ENCODE measurements at regions not wholly inside any gene's neighbourhood (a gene's known extent, or its start where the extent isn't known, plus 50 kb on each side); places are given as distances from the start of the nearest gene placed in this dataset.

DNA sequence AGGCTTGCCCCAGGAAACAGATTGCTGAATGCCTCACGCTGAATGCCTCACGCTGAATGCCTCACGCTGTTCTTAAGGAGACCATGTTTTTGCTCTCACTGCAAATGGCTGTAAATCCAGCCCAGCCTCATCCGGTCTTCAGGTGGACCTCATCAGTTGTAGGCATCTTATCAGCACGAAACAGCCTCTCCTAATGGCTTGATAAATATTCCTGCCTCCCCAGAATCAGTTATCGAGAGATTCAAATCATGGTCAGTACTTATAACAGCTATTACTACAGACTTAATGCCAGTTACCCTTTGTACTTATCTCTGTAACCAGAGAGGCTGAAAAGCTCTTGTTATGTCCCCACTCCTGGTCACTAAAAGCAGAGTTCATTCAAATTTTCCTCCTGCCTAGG is 290.6 kb downstream of the FZD1 start (continued):
- TF ChIP-seq, protein P1, sequence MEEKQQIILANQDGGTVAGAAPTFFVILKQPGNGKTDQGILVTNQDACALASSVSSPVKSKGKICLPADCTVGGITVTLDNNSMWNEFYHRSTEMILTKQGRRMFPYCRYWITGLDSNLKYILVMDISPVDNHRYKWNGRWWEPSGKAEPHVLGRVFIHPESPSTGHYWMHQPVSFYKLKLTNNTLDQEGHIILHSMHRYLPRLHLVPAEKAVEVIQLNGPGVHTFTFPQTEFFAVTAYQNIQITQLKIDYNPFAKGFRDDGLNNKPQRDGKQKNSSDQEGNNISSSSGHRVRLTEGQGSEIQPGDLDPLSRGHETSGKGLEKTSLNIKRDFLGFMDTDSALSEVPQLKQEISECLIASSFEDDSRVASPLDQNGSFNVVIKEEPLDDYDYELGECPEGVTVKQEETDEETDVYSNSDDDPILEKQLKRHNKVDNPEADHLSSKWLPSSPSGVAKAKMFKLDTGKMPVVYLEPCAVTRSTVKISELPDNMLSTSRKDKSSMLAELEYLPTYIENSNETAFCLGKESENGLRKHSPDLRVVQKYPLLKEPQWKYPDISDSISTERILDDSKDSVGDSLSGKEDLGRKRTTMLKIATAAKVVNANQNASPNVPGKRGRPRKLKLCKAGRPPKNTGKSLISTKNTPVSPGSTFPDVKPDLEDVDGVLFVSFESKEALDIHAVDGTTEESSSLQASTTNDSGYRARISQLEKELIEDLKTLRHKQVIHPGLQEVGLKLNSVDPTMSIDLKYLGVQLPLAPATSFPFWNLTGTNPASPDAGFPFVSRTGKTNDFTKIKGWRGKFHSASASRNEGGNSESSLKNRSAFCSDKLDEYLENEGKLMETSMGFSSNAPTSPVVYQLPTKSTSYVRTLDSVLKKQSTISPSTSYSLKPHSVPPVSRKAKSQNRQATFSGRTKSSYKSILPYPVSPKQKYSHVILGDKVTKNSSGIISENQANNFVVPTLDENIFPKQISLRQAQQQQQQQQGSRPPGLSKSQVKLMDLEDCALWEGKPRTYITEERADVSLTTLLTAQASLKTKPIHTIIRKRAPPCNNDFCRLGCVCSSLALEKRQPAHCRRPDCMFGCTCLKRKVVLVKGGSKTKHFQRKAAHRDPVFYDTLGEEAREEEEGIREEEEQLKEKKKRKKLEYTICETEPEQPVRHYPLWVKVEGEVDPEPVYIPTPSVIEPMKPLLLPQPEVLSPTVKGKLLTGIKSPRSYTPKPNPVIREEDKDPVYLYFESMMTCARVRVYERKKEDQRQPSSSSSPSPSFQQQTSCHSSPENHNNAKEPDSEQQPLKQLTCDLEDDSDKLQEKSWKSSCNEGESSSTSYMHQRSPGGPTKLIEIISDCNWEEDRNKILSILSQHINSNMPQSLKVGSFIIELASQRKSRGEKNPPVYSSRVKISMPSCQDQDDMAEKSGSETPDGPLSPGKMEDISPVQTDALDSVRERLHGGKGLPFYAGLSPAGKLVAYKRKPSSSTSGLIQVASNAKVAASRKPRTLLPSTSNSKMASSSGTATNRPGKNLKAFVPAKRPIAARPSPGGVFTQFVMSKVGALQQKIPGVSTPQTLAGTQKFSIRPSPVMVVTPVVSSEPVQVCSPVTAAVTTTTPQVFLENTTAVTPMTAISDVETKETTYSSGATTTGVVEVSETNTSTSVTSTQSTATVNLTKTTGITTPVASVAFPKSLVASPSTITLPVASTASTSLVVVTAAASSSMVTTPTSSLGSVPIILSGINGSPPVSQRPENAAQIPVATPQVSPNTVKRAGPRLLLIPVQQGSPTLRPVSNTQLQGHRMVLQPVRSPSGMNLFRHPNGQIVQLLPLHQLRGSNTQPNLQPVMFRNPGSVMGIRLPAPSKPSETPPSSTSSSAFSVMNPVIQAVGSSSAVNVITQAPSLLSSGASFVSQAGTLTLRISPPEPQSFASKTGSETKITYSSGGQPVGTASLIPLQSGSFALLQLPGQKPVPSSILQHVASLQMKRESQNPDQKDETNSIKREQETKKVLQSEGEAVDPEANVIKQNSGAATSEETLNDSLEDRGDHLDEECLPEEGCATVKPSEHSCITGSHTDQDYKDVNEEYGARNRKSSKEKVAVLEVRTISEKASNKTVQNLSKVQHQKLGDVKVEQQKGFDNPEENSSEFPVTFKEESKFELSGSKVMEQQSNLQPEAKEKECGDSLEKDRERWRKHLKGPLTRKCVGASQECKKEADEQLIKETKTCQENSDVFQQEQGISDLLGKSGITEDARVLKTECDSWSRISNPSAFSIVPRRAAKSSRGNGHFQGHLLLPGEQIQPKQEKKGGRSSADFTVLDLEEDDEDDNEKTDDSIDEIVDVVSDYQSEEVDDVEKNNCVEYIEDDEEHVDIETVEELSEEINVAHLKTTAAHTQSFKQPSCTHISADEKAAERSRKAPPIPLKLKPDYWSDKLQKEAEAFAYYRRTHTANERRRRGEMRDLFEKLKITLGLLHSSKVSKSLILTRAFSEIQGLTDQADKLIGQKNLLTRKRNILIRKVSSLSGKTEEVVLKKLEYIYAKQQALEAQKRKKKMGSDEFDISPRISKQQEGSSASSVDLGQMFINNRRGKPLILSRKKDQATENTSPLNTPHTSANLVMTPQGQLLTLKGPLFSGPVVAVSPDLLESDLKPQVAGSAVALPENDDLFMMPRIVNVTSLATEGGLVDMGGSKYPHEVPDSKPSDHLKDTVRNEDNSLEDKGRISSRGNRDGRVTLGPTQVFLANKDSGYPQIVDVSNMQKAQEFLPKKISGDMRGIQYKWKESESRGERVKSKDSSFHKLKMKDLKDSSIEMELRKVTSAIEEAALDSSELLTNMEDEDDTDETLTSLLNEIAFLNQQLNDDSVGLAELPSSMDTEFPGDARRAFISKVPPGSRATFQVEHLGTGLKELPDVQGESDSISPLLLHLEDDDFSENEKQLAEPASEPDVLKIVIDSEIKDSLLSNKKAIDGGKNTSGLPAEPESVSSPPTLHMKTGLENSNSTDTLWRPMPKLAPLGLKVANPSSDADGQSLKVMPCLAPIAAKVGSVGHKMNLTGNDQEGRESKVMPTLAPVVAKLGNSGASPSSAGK (IDR thresholded peaks at IDR 0.05): no peak
- TF ChIP-seq ZNF384 (IDR thresholded peaks at IDR 0.05; ENCODE audit: low read depth, low read length) (no peak), MXI1 (IDR thresholded peaks at IDR 0.05; ENCODE audit: low read depth, low read length) (no peak), ZC3H11A (IDR thresholded peaks at IDR 0.05; ENCODE audit: low read depth, low read length) (no peak), BRD9 (IDR thresholded peaks at IDR 0.05; ENCODE audit: low read depth, partially characterized antibody) (no peak), KDM1A (IDR thresholded peaks at IDR 0.05) (peak in 1 of 2 experiments; percentile 58; a peak in 1 of 4 replicates), SREBF1 (IDR thresholded peaks at IDR 0.05; ENCODE audit: borderline replicate concordance, low read depth, low read length) (no peak), SIRT6 (IDR thresholded peaks at IDR 0.05; ENCODE audit: low read depth, low read length) (no peak), ATF1 (CRISPR knock-in tag; IDR thresholded peaks at IDR 0.05) (no peak), ATF1 (tag; IDR thresholded peaks at IDR 0.05) (0 out of 2 replicates have a peak, but pooled peaks have one; percentile 10), TRIM24 (IDR thresholded peaks at IDR 0.05) (peak; percentile 36 to 53; a peak in 3 of 4 replicates), POLR2B (IDR thresholded peaks at IDR 0.05; ENCODE audit: low read depth, partially characterized antibody) (no peak)
- TF ChIP-seq, protein P2, sequence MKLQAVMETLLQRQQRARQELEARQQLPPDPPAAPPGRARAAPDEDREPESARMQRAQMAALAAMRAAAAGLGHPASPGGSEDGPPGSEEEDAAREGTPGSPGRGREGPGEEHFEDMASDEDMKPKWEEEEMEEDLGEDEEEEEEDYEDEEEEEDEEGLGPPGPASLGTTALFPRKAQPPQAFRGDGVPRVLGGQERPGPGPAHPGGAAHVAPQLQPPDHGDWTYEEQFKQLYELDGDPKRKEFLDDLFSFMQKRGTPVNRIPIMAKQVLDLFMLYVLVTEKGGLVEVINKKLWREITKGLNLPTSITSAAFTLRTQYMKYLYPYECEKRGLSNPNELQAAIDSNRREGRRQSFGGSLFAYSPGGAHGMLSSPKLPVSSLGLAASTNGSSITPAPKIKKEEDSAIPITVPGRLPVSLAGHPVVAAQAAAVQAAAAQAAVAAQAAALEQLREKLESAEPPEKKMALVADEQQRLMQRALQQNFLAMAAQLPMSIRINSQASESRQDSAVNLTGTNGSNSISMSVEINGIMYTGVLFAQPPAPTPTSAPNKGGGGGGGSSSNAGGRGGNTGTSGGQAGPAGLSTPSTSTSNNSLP (IDR thresholded peaks at IDR 0.05; ENCODE audit: borderline replicate concordance, low read depth, low read length): peak; percentile 57; the same call in 1 of the 2 replicates
